ENCODE measurements at regions not wholly inside any gene's neighbourhood (a gene's known extent, or its start where the extent isn't known, plus 50 kb on each side); places are given as distances from the start of the nearest gene placed in this dataset.

DNA sequence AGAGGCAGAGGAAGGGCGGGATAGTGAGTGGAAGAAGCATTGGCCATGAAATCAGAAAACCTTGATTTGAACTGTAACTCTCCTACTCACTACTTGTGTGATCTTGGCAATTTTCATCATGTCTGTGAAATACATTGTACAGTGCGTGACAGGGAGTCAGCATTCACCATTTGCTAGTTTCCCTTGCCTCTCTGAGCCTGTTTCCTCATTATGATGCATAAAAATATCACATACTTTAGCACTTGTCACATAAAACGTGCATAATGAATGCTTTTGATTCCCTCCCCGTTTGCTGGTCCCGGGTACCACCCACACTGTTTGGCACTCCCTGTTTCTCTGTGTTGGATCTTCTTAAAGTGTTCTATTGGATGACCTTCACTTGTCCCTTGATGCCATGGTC, 101.1 kb upstream of the FRMD6 start:
- DNase-seq, result no peak

DNA sequence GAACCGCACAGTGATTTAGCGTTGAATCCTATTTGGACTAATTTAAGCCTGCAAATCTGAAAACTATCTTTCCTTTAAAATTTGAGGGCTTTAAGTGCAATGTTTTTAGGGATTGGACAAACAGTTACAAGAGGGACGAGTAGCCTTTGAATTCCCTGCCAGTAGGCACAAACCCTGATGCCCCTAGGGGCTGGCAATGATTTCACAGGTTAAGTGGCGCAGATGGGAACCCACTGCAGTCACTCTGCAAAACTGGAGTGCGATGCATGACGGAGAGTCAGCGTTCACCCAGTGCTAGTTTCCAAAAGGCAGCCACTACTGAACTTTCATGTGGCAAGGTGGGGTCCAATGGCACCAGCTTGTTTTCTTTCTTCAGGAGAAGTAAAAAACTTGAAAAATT, 99.4 kb upstream of the FRMD6 start:
- DNase-seq, result no peak

DNA sequence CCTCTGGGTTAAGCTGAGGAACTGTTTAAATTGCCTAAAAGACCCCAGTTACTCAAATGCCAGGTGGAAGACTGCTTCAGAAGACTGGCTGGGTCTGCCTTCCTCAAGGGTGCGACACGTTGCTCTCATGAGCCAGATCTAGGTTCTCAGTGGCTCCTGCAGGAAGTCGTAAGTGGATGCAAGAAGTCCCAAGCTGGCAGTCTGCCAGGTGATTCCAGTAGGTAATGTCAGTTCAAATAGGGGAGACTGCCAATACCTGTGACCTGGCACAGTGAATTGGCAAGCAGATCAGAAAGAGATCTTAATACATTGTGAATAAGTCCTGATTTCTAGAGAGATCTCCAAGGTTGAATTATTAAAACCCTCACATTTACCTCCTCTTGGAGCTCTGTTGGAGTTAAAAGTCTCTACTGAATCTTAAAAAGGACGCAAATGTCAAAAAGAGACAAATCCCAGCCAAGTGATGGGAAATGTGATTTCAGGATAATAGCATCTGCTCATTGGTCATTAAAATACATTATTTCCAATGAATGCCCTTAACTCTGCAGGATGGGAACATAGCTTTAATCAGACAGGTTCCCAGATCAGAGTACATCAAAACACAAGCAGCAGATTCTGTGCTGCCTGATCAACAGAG, 98.8 kb upstream of the FRMD6 start:
- peak; percentile 61 for DNase-seq

DNA sequence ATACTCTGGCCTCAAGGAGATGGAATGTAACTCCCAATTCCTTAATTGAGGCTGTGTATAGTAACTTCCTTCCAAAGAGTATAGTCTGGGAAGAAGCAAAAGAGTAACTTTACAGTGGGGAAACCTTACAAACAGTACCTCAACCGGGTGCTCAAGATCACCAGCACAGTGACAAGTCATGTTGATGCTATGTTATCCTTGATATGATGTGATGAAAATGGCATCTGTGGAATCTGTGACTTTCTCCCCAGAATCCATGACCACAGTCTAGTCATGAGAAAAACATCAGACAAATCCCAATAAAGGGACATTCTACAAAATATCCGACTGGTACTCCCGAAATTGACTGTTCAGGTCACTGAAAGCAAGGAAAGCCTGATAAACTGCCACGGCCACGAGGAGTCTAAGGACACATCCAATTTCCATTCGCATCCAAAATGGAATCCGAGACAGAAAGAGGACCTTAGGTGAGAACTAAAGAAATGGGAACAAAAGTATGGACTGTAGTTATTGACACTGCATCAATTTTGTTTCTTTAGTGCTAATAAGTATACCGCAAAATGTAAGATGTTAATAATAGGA, 97.3 kb upstream of the FRMD6 start:
- DNase-seq, result peak; percentile 39

DNA sequence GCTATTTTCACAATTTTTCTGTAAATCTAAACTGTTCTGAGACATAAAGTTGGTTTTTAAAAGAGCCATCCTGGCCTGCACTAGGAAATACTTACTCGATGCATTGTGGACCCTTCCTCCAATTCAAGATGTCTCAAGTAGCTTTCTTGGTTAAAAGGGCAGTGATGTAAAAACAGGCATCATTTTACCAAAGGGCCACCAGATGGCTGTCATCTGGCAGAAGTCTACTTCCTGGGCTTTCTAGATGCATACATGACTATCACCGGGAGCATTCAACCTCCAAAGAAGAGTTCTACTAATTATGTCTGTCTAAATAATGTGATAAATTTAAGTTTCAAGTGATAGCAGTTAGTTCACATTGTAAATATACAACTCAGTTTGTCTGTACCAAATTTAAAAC, 96.8 kb upstream of the FRMD6 start:
- no peak for DNase-seq

DNA sequence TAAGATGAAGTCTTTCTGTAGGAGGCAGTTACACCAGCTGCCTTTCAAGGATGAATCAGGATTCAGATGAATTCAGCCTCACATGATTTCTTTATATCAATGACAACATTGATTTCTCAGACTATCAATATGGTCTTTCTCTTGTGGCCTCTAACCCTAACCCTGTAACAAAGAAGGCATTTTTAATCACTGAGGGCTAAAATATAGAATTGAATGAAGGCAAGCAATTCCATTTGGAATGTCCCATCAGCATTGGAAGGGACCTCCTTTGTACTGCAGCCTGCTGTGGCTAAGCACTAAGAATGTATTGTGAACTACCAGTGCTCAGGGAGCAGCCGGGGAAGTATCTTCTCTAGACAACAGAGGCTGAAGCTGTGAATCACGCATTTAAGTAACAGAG, 90.6 kb upstream of the FRMD6 start:
- no peak for DNase-seq

DNA sequence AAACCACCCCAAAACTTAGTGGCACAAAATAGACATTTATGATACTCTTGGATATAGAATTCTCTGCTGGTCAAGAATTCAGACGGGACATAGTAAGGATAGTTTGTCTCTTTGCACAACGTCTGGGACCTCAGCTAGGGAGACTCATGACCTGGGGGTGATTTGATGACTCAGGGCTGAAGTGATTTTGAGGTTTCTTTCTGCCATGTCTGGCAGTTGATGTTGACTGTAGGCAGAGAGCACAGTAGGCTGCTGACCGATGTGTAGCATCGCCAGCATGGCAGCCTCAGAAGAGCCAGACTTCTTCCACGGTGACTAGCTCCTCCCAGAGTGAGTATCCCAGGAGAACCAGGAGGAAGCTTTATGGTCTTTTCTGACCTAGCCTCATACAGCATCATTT, 88.9 kb upstream of the FRMD6 start:
- no peak for DNase-seq

DNA sequence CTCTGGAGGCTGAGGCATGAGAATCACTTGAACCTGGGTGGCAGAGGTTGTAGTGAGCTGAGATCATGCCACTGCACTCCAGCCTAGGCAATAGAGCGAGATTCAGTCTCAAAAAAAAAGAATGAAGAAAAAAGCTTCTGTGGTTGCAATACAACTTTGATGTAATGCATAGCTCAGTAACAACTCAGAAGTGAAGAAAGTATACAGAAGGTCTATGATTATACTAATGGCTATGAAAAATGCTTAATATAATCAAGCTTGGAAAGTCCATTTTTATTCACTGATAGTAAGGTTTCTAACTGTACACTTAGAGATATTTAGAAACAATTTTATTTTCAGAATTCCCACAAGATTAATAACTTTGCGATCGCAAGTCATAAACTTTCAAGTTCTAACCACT, 88.2 kb upstream of the FRMD6 start:
- DNase-seq, result no peak

DNA sequence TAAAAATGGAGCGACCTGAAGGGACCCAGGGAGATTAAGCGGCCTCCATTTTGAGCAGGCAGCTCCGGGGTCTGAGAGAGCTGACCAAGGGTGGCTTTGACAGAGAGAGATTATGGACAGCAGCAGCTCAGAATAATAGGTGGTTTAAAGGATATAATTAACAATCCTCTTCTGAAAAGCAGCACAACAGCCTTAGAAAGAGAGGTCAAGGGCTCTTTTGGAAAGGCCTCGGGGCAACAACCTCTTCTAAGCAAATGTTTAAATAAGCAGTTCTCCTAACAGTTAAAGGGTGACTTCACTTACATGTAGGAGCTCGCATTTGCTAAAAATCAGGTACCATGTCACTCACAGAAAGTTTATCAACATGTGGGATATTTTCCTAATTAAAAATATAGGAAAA, 87.2 kb upstream of the FRMD6 start:
- no peak for DNase-seq

DNA sequence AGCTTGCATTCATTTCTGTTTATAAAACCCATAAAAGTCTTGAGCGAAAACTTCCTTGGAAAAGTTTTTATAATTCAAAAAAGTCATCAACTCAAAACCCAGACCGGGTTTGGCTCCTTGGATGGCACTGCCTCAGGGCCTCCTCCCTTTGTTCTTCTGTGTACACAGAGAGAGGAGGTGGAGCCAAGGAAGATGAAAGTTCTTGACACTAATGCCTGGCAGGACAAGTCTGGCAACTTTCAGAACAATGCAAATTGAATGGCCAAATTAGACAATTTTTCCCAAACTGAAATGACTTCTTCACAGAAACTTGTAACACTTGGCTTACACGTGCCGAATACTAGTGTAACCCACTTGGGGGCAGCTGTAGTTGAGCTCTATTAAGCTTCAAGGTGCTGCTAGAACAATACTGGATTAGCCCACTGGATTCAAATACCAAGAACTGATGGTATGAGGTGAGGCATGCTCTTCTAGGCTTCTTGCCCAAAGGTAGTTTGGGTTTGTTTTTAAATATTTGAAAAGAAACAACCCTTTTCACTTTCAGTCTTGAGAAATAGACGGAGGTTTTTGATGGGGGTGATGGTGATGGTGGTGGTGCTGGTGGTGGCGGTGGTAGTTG, 86.6 kb upstream of the FRMD6 start:
- DNase-seq, result no peak

DNA sequence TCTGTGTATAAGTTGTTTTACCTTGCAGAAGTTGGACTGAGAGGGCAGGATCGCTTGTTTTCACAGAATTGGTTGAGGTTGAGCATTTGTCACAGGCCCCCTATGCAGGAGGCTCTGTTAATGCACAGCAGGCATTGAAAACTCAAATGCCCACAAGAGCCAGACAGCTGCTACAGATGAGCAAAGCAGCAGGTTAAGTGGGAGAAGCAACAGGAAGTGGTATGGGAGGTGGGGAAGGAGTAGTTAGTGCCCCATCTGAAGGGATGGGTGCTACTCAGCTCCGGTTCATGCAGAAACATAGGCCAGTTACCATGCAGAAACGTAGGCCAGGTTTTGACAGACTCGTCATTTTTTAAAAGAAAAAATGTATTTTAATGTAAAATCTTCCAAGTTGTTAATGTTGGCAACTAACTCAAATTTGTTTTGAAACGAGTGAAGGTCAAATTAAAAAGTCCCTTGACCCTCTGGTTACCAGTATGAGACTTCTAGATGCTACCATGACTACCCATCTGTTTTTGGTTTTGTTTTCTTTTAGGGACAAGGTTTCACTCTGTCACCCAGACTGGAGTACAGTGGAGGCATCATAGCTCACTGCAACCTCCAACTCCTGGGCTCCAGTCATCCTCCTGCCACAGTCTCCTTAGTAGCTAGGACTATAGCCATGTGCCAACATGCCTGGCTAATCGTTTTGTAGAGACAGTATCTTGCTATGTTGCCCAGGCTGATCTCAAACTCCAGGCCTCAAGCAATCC, 84.7 kb upstream of the FRMD6 start:
- no peak for DNase-seq

DNA sequence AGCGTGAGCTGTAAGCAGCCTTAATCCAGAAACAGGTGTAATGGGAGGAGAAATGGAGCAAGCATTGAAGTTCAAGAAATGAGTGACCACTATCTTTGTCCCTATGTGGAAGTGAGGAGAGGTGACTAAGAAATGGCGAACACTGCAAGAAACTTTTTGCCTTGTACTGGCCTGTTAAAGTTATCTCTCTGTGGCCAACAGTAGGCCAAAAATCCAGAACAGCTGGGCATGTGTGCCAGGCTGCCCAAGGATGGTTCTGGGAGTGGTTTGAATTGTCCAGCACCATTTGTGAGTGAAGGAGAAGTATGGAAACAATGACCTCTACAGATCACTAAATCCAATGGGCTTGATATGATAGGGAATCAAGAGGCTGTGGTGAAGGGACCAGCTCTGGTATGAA, 83.3 kb upstream of the FRMD6 start:
- no peak for DNase-seq

DNA sequence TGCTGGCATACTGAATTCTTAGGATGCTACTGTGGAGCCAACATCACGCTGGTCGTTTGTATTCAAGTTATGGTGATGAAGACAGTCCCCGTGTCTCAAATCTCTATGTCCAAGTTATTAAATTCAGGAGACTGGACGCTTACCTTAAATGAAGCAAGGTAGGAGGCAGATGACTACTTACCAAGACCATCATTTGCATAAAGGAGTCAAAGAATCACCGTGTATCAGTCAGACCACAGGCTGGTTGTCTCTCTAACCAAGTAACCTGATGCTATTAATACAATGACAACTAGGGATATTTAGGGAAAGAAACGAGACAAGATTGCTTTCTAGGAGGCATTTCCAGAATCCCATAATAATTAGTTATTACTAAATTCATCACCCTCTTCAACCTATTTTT, 78.1 kb upstream of the FRMD6 start:
- no peak for DNase-seq

DNA sequence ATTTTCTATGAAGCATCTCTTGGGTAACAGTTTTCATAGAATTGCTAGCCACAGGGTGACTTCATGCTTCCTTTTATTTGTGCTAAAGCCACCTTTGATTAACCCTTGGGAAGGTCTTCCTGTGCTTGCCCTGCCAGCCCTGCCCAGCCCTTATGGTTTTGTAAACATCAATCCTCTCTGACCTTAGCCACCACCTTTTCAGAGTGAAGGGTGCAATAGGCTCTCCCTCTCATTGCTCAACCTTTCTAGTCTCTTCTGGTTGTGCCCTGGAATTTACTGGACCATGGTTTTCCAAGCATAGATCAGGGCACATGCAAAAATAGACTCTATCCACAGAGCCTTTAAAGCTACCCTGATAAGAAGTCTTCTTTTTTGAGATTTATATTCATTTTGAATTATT, 77.7 kb upstream of the FRMD6 start:
- DNase-seq, result peak; percentile 23

DNA sequence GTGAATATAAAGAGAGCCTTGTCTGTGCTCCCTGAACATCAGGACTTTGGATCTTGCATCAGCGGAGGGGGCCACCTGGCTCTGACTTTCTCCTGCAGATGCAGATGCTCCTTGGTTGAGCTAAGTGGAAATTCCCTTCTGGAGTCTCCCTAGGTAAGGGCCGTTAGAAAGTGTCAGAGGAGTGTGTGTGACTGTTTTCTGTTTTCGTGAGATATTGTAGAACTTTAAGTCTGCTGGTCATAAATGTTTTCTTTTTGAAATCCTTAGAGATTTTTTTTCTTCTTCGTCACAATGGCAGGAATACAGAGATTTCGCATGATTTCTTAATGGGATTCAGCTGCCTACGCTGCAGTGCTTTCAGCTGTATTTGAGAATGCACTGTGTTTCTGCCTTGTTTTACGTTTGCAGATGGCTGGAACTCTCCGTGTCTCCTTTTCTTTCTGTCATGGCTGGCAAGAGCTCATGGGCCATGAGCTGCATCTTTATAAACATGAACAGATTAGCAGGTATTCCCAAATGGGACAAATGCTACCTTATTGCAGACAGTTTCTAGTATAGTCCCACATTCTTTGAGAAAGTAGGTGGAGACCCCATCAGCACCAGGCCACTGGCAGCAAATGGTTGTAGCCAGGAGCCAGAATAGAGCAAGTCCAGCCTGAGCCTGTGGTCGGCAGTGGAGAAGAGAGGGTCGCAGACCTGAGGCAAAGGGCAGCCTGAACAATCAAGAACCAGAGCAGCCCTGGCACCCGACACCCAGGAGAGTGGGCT, 76.2 kb upstream of the FRMD6 start:
- no peak for DNase-seq

DNA sequence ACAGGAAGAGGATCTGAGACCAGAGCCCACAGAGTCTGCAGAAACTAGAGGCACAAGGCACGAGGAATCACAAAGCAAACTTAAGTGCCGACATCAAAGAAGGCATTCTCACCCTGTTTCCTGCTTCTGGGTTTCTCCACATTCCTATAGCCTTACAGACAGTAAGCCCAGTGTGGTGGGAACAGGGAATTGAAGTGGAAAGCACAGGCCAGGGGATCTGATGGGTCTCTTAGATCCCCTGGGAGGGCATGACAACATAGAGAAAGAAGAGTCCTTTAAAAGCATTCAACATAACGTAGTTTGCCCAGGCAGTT, 75.6 kb upstream of the FRMD6 start:
- no peak for DNase-seq

DNA sequence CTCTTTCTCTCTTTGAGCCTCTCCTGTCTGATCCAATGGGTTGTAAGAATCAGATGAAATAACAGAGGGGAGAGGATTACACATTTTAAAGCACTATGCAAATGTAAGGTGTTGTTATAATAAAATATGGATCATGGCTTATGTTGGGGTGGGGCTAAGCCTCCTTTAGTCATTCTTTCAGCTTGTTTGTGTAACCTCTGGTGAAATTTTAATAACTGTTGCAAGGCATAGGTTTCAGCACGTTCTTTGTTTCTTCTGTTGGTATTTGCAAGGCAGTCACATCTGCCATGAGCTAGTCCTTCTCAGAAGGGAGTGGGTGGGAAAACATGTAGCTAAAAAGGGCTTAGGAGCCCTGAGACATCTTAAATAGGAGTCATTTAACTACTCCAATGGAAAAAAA, 74.8 kb upstream of the FRMD6 start:
- DNase-seq, result no peak

DNA sequence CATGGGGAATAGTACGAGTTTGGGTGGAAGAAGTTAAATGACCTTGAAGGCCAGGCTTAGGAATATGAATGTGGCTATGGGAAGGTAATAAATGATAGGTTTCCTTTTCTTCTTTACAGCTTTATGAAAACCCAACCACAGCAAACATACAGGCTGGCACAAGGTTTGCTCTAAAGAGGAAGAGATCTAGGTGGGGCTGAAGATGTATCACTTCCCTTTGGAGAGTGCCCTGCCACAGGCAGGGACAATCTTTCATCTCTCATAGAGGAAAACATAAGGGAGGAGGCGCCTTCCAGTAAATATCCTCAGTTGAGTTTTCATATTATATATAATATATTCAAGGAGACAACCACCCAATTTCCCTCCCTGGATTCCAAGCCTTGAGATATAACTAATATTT, 72.9 kb upstream of the FRMD6 start:
- DNase-seq, result no peak

DNA sequence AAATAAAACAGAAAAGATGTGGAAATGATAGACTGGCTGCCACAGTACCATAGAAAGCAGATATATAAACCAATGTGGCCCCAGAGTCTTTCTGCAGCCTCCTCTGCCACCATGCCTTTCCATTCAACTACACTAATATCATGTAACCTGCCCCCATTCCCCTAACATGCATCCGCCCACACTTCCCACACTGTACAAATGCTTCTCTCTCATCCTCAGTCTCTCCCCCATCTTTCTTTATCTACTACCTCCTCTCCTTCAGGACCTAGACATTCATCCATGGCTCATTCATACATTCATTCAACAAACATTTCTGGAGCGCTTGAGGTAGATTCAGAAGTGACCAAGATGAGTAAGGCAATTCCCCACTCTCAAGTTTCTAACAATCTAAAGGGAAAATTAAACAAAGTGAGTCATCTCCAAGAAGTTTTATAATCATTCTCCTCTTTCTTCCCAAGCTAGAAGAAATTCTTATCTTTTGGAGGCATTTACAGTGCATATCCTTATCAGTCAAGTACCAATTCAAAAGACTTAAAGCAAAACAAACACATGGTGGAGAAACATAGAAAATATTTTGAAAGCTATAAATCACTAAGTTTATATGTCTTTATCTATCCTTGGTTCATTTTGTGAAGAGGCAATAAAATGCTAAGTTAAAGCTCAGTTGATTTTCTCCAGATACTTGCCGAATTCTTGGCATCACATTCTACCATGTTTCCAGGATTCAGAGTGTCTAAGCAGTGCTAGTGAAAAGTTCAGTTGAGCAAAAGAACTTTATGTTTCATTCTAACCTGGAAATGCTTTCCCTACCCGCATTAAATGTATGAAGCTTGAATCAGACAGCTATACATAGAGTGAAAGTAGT, 70.5 kb upstream of the FRMD6 start:
- DNase-seq, result peak; percentile 38

DNA sequence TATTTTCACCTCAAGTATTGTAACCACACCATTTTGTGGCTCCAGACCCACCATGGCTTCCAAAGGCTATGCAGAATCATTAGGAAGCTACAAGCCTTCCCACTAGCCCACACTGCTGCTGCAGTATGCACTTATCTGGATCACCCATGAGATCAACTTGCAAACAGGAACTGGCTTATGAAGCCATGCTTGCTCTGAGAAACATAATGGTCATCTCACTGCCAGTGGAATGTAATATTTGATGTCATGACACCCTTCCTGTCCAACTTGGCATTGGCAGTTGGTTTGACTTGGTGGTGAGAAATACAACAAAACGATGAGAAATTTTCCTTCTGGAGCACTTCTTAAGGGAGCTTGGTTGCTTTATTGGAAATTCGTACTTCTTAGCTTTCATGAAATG, 69.3 kb upstream of the FRMD6 start:
- DNase-seq, result peak; percentile 41

DNA sequence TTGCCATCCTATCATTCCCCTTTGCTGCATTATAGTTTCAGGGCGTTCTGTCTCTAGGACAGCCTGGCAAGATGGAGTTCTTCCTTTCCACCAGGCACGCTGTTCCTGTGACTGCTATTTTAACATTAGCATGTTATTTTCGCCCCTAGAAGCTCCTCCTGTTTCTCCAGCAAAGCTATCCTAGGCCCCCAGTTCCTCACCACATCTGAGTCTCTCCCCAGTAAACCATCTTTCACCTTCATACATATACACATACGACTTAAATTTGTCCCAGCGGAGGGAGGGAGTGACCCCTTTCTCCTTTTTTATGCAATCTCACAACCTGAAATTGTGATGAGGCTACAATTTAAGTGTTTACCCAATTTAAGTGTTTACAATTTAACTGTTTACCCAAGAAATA, 66.7 kb upstream of the FRMD6 start:
- no peak for DNase-seq

DNA sequence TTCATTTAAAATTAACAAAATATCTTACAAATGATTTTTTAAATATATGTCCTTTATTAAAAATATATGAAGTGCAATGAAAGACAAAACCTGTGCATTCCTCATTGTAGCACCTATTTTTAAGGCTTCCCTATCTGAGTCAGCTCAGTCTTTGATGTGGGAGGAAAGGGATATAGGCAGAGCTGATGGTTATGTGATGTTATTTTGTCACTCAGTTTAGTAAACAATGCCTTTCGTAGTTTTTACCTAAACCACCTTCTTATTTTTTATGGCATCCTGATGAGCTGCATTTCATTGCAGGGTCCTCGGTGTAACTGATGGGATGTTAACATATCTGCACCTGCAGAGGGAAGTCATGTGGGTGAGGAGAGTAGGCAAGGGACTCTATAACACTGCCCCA, 58.9 kb upstream of the FRMD6 start:
- no peak for DNase-seq
